NOMO-1 (cell line): ENCODE measurements at regions not wholly inside any gene's neighbourhood (a gene's known extent, or its start where the extent isn't known, plus 50 kb on each side); places are given as distances from the start of the nearest gene placed in this dataset.

ENCODE experiments used
- DNase-seq, 2 experiments: peaks; one replicate each; lab custom pipeline; 2025; ENCODE audit not compliant: unreplicated experiment in 2 of 2; lab: John Stamatoyannopoulos, UW

- no peak for DNase-seq
Observed at GRCh38 chr9:75826314-75826713, 64.2 kb upstream of the PCSK5 start.

- no peak for DNase-seq
Observed at GRCh38 chr9:75830303-75830702, 60.2 kb upstream of the PCSK5 start.

GRCh38 chr9:75833778-75834177, 56.7 kb upstream of the PCSK5 start:
- no peak for DNase-seq

GRCh38 chr9:75834878-75835277, 55.6 kb upstream of the PCSK5 start:
- no peak for DNase-seq
